ENCODE measurements at regions not wholly inside any gene's neighbourhood (a gene's known extent, or its start where the extent isn't known, plus 50 kb on each side); places are given as distances from the start of the nearest gene placed in this dataset.
"Not testable (repeated sequence)": the region's sequence is repeated elsewhere in the genome, so short reads cannot be mapped to it uniquely, and the experiment has no call there.

DNA sequence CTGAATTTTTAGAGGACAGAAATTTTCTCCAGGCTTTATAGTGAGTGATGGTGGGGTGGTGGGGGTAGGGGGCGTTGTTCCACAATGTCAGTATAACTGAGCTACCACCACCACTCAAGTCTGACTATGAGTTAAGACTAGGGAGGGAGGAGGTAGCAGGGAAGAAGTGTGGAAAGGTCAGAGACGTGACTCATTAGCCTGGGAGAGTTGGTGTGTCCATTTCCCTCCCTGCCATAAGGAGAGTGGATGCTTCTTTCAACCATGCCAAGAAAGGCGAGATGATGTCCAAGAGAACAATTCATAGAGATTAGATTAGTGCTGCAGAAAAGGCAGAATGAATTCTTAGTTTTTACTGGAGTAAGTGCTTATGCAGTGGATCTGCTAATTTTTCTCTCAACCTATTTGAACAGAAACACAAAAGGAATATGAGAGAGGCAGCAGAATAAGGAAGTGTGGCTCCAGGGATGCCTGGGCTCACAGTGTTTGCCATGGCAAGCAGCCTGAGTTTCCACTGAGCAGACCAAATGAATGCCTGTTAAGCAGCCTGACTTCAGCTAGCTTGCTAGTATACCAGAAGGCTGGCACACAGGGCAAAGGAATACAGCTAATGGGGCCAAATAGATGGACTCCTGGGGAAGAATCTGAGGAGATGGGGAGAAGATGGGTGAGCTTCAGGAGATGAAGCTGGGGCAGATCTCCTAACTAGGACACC is 708.9 kb downstream of the NTRK3 start:
- Histone ChIP-seq H3K27ac (ENCODE audit: low read depth, low read length) (no peak overlapping the region), H3K4me3 (ENCODE audit: low read length) (no peak overlapping the region), H3K9me3 (ENCODE audit: low read length) (no peaks in the 10 kb centered on the region), H3K36me3 (ENCODE audit: insufficient read depth, low read length) (no peaks in the 10 kb centered on the region), H3K4me1 (ENCODE audit: insufficient read depth, low read length) (no peaks in the 10 kb centered on the region), H3K27me3 (ENCODE audit: insufficient read depth, low read length, poor library complexity, severe bottlenecking) (no peaks in the 10 kb centered on the region)
- ChIA-PET POLR2A (no interaction called here), CTCF (no interaction called here)
- no peak overlapping the region for H3K4me3 Mint-ChIP-seq
- H3K9me3 Mint-ChIP-seq = no peaks in the 10 kb centered on the region
- H3K4me1 Mint-ChIP-seq = no peaks in the 10 kb centered on the region
- no peak for DNase-seq
- H3K27me3 Mint-ChIP-seq = no peaks in the 10 kb centered on the region
- H3K27ac Mint-ChIP-seq = no peak overlapping the region
- H3K36me3 Mint-ChIP-seq = no peaks in the 10 kb centered on the region

- ChIA-PET POLR2A (no interaction called here), CTCF (no interaction called here)
- H3K9me3 ChIP-seq (ENCODE audit: low read length) = no peaks in the 10 kb centered on the region
- H3K9me3 Mint-ChIP-seq = peaks cover 0 to 5% (median 2%) of the 10 kb centered on the region in 5 donors
- H3K4me1 ChIP-seq (ENCODE audit: insufficient read depth, low read length) = no peaks in the 10 kb centered on the region
- H3K36me3 Mint-ChIP-seq = no peaks in the 10 kb centered on the region
- no peak overlapping the region for H3K27ac ChIP-seq (ENCODE audit: low read depth, low read length)
- no peaks in the 10 kb centered on the region for H3K4me1 Mint-ChIP-seq
- no peaks in the 10 kb centered on the region for H3K36me3 ChIP-seq (ENCODE audit: insufficient read depth, low read length)
- H3K4me3 Mint-ChIP-seq = no peak overlapping the region
- no peak for DNase-seq
- no peaks in the 10 kb centered on the region for H3K27me3 ChIP-seq (ENCODE audit: insufficient read depth, low read length, poor library complexity, severe bottlenecking)
- no peak overlapping the region for H3K4me3 ChIP-seq (ENCODE audit: low read length)
- peaks cover 0 to 12% of the 10 kb centered on the region in 2 donors for H3K27me3 Mint-ChIP-seq
- H3K27ac Mint-ChIP-seq = no peak overlapping the region
Observed at GRCh38 chr15:87538327-87538834, 718.2 kb downstream of the NTRK3 start.

DNA sequence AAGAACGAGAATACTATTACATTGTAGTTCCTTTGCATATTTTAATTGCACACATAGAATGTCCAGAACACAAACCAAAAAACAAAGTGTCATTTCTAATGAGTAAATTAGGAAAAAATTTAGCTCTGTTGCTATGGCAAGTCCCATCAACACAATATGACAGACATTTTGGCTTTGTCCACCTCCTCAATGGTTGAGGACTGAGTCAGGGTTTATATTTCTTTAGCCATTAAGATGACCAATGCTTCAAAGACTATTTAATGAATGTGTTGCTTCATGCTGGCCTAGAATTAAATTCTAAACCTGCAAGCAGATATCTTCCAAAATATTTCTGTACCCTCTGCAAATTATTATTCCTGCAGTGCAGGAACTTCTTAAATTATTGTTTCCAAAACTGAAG is 719.2 kb downstream of the NTRK3 start:
- CTCF ChIA-PET = no interaction called here
- DNase-seq = no peak
- Histone ChIP-seq H3K27ac (ENCODE audit: low read depth, low read length) (no peak overlapping the region), H3K4me1 (ENCODE audit: insufficient read depth, low read length) (no peaks in the 10 kb centered on the region), H3K36me3 (ENCODE audit: insufficient read depth, low read length) (no peaks in the 10 kb centered on the region), H3K4me3 (ENCODE audit: low read length) (no peak overlapping the region), H3K9me3 (ENCODE audit: low read length) (no peaks in the 10 kb centered on the region), H3K27me3 (ENCODE audit: insufficient read depth, low read length, poor library complexity, severe bottlenecking) (no peaks in the 10 kb centered on the region)
- POLR2A ChIA-PET = no interaction called here
- Mint-ChIP-seq H3K4me1 (no peaks in the 10 kb centered on the region), H3K27me3 (peaks cover 0 to 12% of the 10 kb centered on the region in 2 donors), H3K27ac (no peak overlapping the region), H3K36me3 (no peaks in the 10 kb centered on the region), H3K4me3 (no peak overlapping the region), H3K9me3 (peaks cover 0 to 5% (median 2%) of the 10 kb centered on the region in 5 donors)

DNA sequence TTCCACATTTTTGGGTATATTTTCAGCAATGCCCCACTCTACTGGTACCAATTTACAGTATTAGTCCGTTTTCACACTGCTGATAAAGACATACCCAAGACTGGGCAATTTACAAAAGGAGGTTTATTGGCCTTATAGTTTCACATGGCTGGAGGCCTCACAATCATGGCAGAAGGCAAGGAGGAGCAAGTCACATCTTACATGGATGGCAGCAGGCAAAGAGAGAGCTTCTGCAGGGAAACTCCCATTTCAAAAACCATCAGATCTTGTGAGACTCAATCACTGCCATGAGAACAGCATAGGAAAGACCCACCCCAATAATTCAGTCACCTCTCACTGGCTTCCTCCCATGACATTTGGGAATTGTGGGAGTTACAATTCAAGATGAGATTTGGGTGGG is 722.9 kb downstream of the NTRK3 start:
- H3K27me3 Mint-ChIP-seq = peaks cover 0 to 12% of the 10 kb centered on the region in 2 donors
- H3K9me3 Mint-ChIP-seq; H3K27ac ChIP-seq (ENCODE audit: low read depth, low read length); H3K27ac Mint-ChIP-seq; H3K9me3 ChIP-seq (ENCODE audit: low read length); DNase-seq; H3K4me1 ChIP-seq (ENCODE audit: insufficient read depth, low read length); H3K27me3 ChIP-seq (ENCODE audit: insufficient read depth, low read length, poor library complexity, severe bottlenecking); H3K36me3 Mint-ChIP-seq; H3K4me3 Mint-ChIP-seq; CTCF ChIA-PET; H3K36me3 ChIP-seq (ENCODE audit: insufficient read depth, low read length); H3K4me3 ChIP-seq (ENCODE audit: low read length); POLR2A ChIA-PET; H3K4me1 Mint-ChIP-seq: not testable (repeated sequence)

- ChIA-PET POLR2A (no interaction called here), CTCF (no interaction called here)
- no peaks in the 10 kb centered on the region for H3K36me3 ChIP-seq (ENCODE audit: insufficient read depth, low read length)
- H3K27ac Mint-ChIP-seq = no peak overlapping the region
- DNase-seq = no peak
- H3K27ac ChIP-seq (ENCODE audit: low read depth, low read length) = no peak overlapping the region
- no peaks in the 10 kb centered on the region for H3K4me1 Mint-ChIP-seq
- H3K9me3 Mint-ChIP-seq = peaks cover 0 to 5% (median 2%) of the 10 kb centered on the region in 5 donors
- H3K4me3 ChIP-seq (ENCODE audit: low read length) = no peak overlapping the region
- H3K4me1 ChIP-seq (ENCODE audit: insufficient read depth, low read length) = no peaks in the 10 kb centered on the region
- H3K27me3 ChIP-seq (ENCODE audit: insufficient read depth, low read length, poor library complexity, severe bottlenecking) = no peaks in the 10 kb centered on the region
- no peaks in the 10 kb centered on the region for H3K9me3 ChIP-seq (ENCODE audit: low read length)
- H3K36me3 Mint-ChIP-seq = no peaks in the 10 kb centered on the region
- no peak overlapping the region for H3K4me3 Mint-ChIP-seq
- no peaks in the 10 kb centered on the region for H3K27me3 Mint-ChIP-seq
Observed at GRCh38 chr15:87528873-87529272, 727.7 kb downstream of the NTRK3 start.

GRCh38 chr15:87527875-87528274 is 728.7 kb downstream of the NTRK3 start:
- Histone ChIP-seq H3K27me3 (ENCODE audit: insufficient read depth, low read length, poor library complexity, severe bottlenecking) (no peaks in the 10 kb centered on the region), H3K4me1 (ENCODE audit: insufficient read depth, low read length) (no peaks in the 10 kb centered on the region), H3K27ac (ENCODE audit: low read depth, low read length) (no peak overlapping the region), H3K9me3 (ENCODE audit: low read length) (no peaks in the 10 kb centered on the region), H3K36me3 (ENCODE audit: insufficient read depth, low read length) (no peaks in the 10 kb centered on the region), H3K4me3 (ENCODE audit: low read length) (no peak overlapping the region)
- no peaks in the 10 kb centered on the region for H3K4me1 Mint-ChIP-seq
- no peaks in the 10 kb centered on the region for H3K36me3 Mint-ChIP-seq
- H3K27me3 Mint-ChIP-seq = no peaks in the 10 kb centered on the region
- H3K4me3 Mint-ChIP-seq = no peak overlapping the region
- POLR2A ChIA-PET = no interaction called here
- DNase-seq = no peak
- no peak overlapping the region for H3K27ac Mint-ChIP-seq
- peaks cover 0 to 6% (median 0%) of the 10 kb centered on the region in 5 donors for H3K9me3 Mint-ChIP-seq
- CTCF ChIA-PET = no interaction called here

DNA sequence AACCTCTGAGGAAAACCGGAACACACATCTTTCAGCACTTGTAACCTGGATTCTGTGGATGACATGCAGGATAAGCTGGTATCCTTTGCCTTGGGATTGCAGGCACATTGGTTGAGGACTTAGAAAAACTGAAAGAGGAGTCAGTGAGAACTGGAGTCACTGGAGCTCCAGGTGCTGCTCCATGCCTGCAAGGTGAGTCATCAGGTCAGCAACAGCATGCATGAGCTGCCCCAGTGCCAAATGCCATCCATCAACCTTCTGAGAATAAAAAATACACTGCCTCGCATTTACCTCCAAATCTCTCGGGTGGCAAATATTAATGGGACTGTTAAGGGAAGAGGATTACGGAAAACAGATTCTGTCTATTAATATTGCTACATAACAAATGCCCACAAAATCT is 729.1 kb downstream of the NTRK3 start:
- no peak for DNase-seq
- no peak overlapping the region for H3K27ac Mint-ChIP-seq
- H3K36me3 Mint-ChIP-seq = no peaks in the 10 kb centered on the region
- Histone ChIP-seq H3K9me3 (ENCODE audit: low read length) (no peaks in the 10 kb centered on the region), H3K36me3 (ENCODE audit: insufficient read depth, low read length) (no peaks in the 10 kb centered on the region), H3K4me3 (ENCODE audit: low read length) (no peak overlapping the region), H3K4me1 (ENCODE audit: insufficient read depth, low read length) (no peaks in the 10 kb centered on the region), H3K27me3 (ENCODE audit: insufficient read depth, low read length, poor library complexity, severe bottlenecking) (no peaks in the 10 kb centered on the region), H3K27ac (ENCODE audit: low read depth, low read length) (no peak overlapping the region)
- H3K27me3 Mint-ChIP-seq = no peaks in the 10 kb centered on the region
- H3K4me3 Mint-ChIP-seq = no peak overlapping the region
- CTCF ChIA-PET = no interaction called here
- POLR2A ChIA-PET = no interaction called here
- no peaks in the 10 kb centered on the region for H3K4me1 Mint-ChIP-seq
- H3K9me3 Mint-ChIP-seq = peaks cover 0 to 6% (median 0%) of the 10 kb centered on the region in 5 donors

- H3K9me3 ChIP-seq (ENCODE audit: low read length) = no peaks in the 10 kb centered on the region
- ChIA-PET CTCF (no interaction called here), POLR2A (no interaction called here)
- Mint-ChIP-seq H3K4me3 (no peak overlapping the region), H3K36me3 (no peaks in the 10 kb centered on the region), H3K27me3 (no peaks in the 10 kb centered on the region), H3K27ac (no peak overlapping the region), H3K9me3 (peaks cover 0 to 6% (median 0%) of the 10 kb centered on the region in 5 donors), H3K4me1 (no peaks in the 10 kb centered on the region)
- no peak overlapping the region for H3K4me3 ChIP-seq (ENCODE audit: low read length)
- no peak for DNase-seq
- H3K4me1 ChIP-seq (ENCODE audit: insufficient read depth, low read length) = no peaks in the 10 kb centered on the region
- no peaks in the 10 kb centered on the region for H3K36me3 ChIP-seq (ENCODE audit: insufficient read depth, low read length)
- H3K27ac ChIP-seq (ENCODE audit: low read depth, low read length) = no peak overlapping the region
- no peaks in the 10 kb centered on the region for H3K27me3 ChIP-seq (ENCODE audit: insufficient read depth, low read length, poor library complexity, severe bottlenecking)
Observed at GRCh38 chr15:87523516-87523915, 733.0 kb downstream of the NTRK3 start.
